Esophagus muscularis mucosa (tissue), 4 donors: ENCODE measurements at regions not wholly inside any gene's neighbourhood (a gene's known extent, or its start where the extent isn't known, plus 50 kb on each side); places are given as distances from the start of the nearest gene placed in this dataset.

ENCODE experiments used
- DNase-seq: peaks from one replicate; pipeline ENCODE4 v3.0.0-alpha.2; 2017; ENCODE audit errors: extremely low spot score
- H3K27ac ChIP-seq, 4 donors: fragments of 200-600 bp; sonication (generic); replicated peaks in 1 of 4; 1 replicate in 3 of 4; 2 replicates in 1 of 4; pipeline ENCODE4 v1.5.1; 2016 to 2019; ENCODE audit warnings: mild to moderate bottlenecking in 1 of 4
- H3K27me3 ChIP-seq, 4 donors: fragments of 200-600 bp; sonication (generic); one replicate each; pipeline versions ENCODE4 v1.5.1 to v1.6.0; 2016 to 2019
- H3K36me3 ChIP-seq, 4 donors: fragments of 200-600 bp; sonication (generic); one replicate each; pipeline ENCODE4 v1.5.1; 2016 to 2019
- H3K4me1 ChIP-seq, 4 donors: fragments of 200-600 bp; sonication (generic); one replicate each; pipeline ENCODE4 v1.5.1; 2016 to 2019
- H3K4me3 ChIP-seq, 4 donors: fragments of 200-600 bp; sonication (generic); 1 replicate in 2 of 4; 2 replicates in 2 of 4; pipeline ENCODE4 v1.5.1; 2016 to 2019; ENCODE audit warnings: mild to moderate bottlenecking in 4 of 4, moderate library complexity in 1 of 4
- H3K9me3 ChIP-seq, 4 donors: fragments of 200-600 bp; sonication (generic); 1 replicate in 3 of 4; 2 replicates in 1 of 4; pipeline ENCODE4 v1.5.1; 2016 to 2019
- EP300 ChIP-seq: sonication (generic); formaldehyde crosslinking; IDR thresholded peaks from one replicate; pipeline ENCODE4 v1.6.1; 2017; ENCODE audit warnings: antibody characterized with exemption
- POLR2A ChIP-seq: fragments of 450-650 bp; IDR thresholded peaks from one replicate; pipeline ENCODE4 v1.6.1; 2017; ENCODE audit warnings: antibody characterized with exemption, moderate library complexity, mild to moderate bottlenecking, low read depth
- POLR2AphosphoS5 ChIP-seq, 2 donors: sonication (generic); formaldehyde crosslinking; IDR thresholded peaks; one replicate each; pipeline ENCODE4 v1.6.1; 2017; ENCODE audit warnings: antibody characterized with exemption in 2 of 2
- WGBS: methylation state at CpG from one replicate; pipeline ENCODE4 v1.1.5; 2018; 5-methylcytosine and 5-hydroxymethylcytosine counted together
- intact Hi-C: fragments of 100-400 bp; cut with DNase I; formaldehyde crosslinking; loops from one replicate; pipeline ENCODE4 v1.15.1; 2023
- TF ChIP-seq, protein P1 (sequence below), 3 experiments: fragments of 200-600 bp in 2 of 3; fragments of 450-650 bp in 1 of 3; sonication (generic) in 2 of 3; IDR thresholded peaks; one replicate each; pipeline ENCODE4 v1.5.1; 2017 to 2019; ENCODE audit warnings: antibody characterized with exemption in 3 of 3, mild to moderate bottlenecking in 2 of 3, moderate library complexity in 1 of 3

DNA sequence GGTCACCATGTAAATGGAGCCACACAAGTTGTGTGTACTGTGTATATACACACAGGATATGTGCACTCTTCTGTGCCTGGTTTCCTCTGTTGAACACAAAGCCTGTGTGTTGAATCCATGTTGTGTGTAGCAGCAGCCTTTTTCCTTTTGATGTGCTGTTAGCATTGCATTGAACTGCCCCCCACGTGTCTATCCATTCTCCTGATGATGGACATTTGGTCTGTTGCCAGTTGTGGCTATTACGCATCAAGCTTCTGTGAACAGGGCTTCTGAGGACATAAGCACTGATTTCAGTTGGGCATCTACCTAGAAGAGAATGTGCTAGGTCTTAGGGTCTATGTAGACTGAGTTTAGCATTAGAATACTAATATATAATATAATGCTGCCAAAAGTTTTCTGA, 77.4 kb downstream of the LSM3 start:
- H3K4me3 ChIP-seq: no peak overlapping the region
- no peaks in the 10 kb centered on the region for H3K36me3 ChIP-seq
- no peak overlapping the region for H3K27ac ChIP-seq
- H3K9me3 ChIP-seq: no peaks in the 10 kb centered on the region
- WGBS: 69% methylated on average over 2 of the region's 2 CpGs
- TF ChIP-seq POLR2A: no peak
- TF ChIP-seq, protein P1, sequence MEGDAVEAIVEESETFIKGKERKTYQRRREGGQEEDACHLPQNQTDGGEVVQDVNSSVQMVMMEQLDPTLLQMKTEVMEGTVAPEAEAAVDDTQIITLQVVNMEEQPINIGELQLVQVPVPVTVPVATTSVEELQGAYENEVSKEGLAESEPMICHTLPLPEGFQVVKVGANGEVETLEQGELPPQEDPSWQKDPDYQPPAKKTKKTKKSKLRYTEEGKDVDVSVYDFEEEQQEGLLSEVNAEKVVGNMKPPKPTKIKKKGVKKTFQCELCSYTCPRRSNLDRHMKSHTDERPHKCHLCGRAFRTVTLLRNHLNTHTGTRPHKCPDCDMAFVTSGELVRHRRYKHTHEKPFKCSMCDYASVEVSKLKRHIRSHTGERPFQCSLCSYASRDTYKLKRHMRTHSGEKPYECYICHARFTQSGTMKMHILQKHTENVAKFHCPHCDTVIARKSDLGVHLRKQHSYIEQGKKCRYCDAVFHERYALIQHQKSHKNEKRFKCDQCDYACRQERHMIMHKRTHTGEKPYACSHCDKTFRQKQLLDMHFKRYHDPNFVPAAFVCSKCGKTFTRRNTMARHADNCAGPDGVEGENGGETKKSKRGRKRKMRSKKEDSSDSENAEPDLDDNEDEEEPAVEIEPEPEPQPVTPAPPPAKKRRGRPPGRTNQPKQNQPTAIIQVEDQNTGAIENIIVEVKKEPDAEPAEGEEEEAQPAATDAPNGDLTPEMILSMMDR (IDR thresholded peaks at IDR 0.05): no peak
- DNase-seq: no peak
- no peaks in the 10 kb centered on the region for H3K27me3 ChIP-seq
- no peaks in the 10 kb centered on the region for H3K4me1 ChIP-seq
- intact Hi-C loops: no loop called here

GRCh38 chr3:14256561-14257342, 78.1 kb downstream of the LSM3 start:
- Histone ChIP-seq H3K36me3 (no peaks in the 10 kb centered on the region), H3K27ac (no peak overlapping the region), H3K9me3 (no peaks in the 10 kb centered on the region), H3K4me1 (peaks cover 3 to 4% (median 4%) of the 10 kb centered on the region in 4 donors), H3K4me3 (no peak overlapping the region), H3K27me3 (no peaks in the 10 kb centered on the region)
- DNase-seq: no peak
- intact Hi-C loops: no loop called here
- TF ChIP-seq, protein P1 (IDR thresholded peaks at IDR 0.05): no peak
- no peak for TF ChIP-seq EP300
- TF ChIP-seq POLR2A: no peak
- TF ChIP-seq POLR2AphosphoS5 (IDR thresholded peaks at IDR 0.05): no peak
- WGBS: 62% methylated on average over 9 of the region's 9 CpGs

GRCh38 chr3:14258906-14259904, 80.6 kb downstream of the LSM3 start:
- whole genome bisulfite sequencing: 82% methylated on average over 7 of the region's 12 CpGs
- DNase-seq: no peak
- H3K4me1 ChIP-seq: peaks cover 3 to 7% (median 4%) of the 10 kb centered on the region in 4 donors
- H3K27me3 ChIP-seq: no peaks in the 10 kb centered on the region
- intact Hi-C loops: no loop called here
- TF ChIP-seq POLR2AphosphoS5 (IDR thresholded peaks at IDR 0.05) (no peak), POLR2A (no peak), EP300 (no peak)
- TF ChIP-seq, protein P1 (IDR thresholded peaks at IDR 0.05): no peak
- H3K27ac ChIP-seq: no peak overlapping the region
- no peaks in the 10 kb centered on the region for H3K36me3 ChIP-seq
- no peak overlapping the region for H3K4me3 ChIP-seq
- peaks cover 0 to 4% (median 0%) of the 10 kb centered on the region in 4 donors for H3K9me3 ChIP-seq

GRCh38 chr3:14260463-14260862, 81.8 kb downstream of the LSM3 start:
- H3K4me3 ChIP-seq: no peak overlapping the region
- H3K36me3 ChIP-seq: no peaks in the 10 kb centered on the region
- WGBS: 82% methylated on average over 7 of the region's 7 CpGs
- no peak overlapping the region for H3K27ac ChIP-seq
- no peaks in the 10 kb centered on the region for H3K27me3 ChIP-seq
- peaks cover 3 to 7% (median 4%) of the 10 kb centered on the region in 4 donors for H3K4me1 ChIP-seq
- DNase-seq: no peak
- intact Hi-C loops: loop anchor here (5.0 to 10.0 kb wide), 3 partner anchors 58 to 287 kb away; no protein-coding TSS in a partner anchor
- no peak for TF ChIP-seq EP300
- TF ChIP-seq POLR2AphosphoS5 (IDR thresholded peaks at IDR 0.05): no peak
- TF ChIP-seq, protein P1 (IDR thresholded peaks at IDR 0.05): no peak
- no peak for TF ChIP-seq POLR2A
- H3K9me3 ChIP-seq: peaks cover 0 to 4% (median 0%) of the 10 kb centered on the region in 4 donors
